ENCODE measurements at regions not wholly inside any gene's neighbourhood (a gene's known extent, or its start where the extent isn't known, plus 50 kb on each side); places are given as distances from the start of the nearest gene placed in this dataset.

DNA sequence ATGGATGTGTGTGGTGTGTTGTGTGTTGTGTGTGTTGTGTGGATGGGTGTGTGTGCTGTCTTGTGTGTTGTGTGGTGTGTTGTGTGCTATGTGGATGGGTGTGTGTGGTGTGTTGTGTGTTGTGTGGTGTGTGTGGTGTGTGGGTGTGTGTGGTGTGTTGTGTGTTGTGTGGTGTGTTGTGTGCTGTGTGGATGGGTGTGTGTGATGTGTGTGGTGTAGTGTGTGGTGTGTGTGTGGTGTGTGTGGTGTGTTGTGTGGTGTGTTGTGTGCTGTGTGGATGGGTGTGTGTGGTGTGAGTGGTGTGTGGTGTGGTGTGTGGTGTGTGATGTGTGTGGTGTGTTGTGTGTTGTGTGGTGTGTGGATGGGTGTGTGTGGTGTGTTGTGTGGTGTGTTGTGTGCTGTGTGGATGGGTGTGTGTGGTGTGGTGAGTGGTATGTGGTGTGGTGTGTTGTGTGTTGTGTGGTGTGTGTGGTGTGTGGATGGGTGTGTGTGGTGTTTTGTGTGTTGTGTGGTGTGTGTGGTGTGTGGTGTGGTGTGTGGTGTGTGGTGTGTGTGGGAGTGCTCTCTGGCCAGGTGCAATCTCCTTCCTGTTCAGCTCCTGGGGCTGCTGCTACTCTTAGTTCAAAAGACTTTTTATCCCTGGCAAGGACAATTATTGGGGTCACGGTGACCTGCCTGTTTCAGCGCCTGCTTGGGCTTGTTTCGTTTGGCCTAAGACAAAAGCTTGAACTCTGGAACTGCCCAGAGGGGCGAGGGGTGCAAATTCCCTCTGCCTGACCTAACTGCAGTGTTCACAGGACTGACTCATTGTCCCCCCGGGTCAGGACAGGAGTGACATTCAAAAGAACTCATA lies 101.1 kb downstream of the UBIAD1 start:
- DNase-seq = no peak

DNA sequence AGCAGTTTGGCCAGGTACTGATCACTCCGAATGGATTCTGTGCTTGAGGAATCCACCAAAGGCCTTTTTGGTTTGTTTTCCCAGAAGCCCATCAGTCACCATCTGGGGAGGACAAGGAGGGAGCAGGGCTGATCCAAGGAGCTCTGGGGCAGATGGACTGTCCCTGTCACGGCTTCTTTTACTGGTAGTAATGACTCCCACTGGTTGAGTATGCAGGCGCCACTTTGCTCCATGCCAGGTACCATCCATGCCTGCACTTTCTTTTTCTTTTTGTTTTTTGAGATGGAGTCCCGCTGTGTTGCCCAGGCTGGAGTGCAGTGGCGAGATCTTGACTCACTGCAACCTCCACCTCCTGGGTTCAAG lies 101.7 kb downstream of the UBIAD1 start:
- DNase-seq = no peak

DNA sequence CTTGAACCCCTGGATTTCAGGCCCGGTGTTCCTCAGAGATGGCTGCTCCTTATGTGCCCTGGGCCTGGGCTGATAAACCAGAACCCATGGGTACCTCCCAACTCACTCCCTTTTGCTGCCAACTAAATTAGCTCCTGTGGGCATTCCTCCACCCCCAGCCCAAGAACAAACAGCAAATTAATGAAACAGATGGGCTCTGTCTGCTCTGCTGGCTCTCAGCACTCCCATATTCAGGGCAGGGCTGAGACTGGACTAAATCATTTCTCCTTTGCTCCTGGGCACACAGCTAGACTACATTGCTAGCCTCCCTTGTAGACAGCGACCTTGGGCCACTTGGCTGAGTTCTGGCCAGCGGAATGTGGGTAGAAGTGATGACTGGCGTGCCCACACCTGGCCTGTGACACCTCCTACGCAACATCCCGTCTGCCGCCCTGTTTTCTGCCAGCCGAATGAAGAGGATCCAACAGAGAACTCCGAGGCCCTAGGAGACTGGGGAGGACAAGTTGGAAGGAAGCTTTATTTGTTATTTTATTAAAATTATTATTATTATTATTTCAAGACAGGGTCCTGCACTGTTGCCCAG lies 101.9 kb upstream of the DISP3 start:
- no peak for DNase-seq

DNA sequence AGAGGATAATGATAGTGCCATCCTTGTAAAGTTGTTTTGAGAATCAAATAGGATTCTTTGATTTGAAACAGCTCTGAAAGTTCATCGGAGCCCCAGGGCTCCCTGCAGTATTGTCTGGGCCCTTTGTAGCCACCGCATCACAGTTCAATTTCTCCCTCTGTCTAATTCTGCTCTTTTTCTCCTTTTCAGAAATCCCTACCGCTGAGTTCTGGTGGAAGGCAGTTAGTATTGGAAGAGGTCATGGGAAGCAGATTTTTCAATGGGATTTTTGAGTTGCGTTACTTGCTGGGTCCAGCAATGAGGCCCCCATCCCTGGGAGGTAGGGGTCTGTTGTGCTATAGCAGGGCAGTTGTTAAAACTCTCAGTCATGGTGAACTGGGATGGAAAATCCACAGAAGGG lies 101.0 kb upstream of the DISP3 start:
- DNase-seq = no peak

DNA sequence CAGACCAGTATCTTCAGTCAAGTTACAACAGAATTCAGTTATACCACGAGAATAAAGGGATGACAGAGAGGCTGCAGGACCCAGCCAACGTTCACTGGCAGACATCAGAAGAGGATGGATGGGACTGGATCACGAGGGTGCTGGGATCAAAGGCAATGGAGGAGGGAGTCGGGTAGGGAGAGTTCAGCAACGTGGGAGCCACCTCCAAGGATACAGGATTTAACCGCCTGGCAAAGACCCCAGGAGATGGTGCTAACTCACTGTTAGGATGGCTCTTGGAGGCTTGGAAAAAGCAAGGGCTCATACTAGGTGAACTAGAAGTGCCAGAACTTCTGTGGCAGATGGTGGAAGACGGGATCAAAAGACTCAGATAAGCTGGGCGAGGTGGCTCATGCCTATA lies 99.1 kb upstream of the DISP3 start:
- DNase-seq = no peak

DNA sequence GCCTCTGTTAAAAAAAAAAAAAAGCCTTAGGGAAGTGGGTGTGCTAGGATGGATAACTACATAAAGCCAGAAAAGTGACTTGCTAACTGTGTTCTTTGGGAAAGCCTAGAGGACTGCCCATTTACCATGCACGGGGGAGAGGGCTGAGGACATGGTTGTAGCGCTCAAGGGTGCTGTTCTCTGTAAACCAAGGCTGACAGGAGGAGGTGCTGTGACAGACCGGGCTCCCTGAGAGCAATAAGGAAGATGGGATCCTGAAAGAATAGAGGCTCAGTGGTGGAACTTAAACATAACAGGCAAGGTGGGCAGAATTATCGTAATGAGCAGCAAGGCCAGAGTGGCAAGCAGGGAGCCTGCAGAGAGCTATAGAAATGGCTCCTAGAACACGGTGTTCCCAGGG lies 98.5 kb upstream of the DISP3 start:
- no peak for DNase-seq

DNA sequence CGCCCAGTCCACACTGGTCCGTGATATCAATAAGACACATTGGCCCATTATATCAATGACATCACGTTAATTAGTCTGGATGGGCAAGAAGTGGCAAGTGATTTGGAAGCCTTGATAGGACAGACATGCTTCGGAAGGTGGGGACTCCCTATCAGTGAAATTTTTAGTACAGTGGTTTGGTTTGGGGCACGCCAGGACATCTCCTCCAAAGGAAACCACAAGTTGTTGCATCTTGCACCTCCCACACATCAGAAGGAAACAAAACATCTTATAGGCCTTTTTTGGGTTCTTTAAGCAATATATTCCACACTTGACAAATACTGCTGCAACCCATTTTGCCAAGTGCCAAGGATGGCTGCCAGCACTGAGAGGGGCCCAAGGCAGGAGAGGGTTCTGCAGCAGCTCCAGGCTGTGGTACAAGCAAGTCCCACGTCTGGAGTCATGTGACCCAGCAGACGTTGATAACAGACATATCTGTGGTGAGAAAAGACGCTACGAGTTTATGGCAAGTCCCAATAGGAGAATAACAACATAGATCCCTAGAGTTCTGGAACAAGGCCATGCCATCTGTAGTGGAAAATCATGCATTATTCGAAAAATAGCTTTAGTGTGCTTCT lies 95.3 kb upstream of the DISP3 start:
- no peak for DNase-seq

DNA sequence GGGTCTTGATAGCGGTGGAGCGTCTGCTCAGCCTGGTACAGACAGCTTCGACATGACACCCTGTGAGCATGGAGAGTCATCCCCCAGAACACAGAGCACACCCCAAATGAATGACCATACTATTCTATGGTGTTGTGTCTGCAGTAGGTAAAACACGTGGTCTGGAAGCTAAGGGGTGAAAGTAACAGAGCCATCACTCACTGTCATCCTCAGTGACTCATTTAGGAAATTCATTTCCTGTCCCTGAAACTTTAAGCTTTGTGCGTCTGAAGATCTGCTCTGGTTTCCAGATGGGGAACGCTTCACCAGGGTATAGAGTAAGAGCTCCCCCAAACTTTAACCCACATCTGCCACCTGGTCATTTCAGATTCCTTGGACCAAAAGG lies 94.8 kb upstream of the DISP3 start:
- no peak for DNase-seq

DNA sequence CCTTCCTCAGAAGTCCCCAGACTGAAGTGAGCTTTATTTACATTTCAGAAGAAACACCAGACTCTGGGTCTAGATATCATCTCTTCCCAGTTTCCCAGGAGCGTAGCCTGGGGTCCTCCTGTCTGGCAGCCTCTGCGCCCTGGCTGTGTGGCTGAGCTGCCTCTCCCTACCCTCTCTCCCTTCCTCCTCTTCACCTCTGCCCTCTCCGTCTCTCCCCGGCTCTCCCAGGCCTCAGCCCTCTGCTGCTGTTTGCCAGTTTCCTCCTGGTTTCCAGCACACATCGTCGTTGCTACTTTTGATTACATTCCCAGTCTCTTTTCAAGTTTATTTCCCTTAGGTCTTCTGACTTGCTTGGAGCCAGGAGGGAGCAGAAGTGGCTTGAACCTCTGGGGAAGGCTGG lies 91.1 kb upstream of the DISP3 start:
- DNase-seq = no peak

DNA sequence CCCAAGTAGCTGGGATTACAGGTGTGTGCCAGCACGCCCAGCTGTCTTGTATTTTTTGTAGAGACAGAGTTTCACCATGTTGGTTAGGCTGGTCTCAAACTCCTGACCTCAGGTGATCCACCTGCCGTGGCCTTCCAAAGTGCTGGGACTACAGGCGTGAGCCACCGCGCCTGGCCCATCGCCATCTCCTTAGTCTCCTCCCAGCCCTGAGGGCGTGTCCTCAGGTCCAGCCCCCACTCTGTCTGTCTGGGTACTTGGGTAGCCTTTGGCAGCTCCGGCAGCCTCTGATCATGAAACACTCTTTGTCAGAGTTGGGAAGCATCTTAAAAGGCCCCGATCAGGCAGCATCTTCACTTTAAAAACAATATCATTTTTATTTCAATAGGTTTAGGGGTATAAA lies 90.3 kb upstream of the DISP3 start:
- no peak for DNase-seq

DNA sequence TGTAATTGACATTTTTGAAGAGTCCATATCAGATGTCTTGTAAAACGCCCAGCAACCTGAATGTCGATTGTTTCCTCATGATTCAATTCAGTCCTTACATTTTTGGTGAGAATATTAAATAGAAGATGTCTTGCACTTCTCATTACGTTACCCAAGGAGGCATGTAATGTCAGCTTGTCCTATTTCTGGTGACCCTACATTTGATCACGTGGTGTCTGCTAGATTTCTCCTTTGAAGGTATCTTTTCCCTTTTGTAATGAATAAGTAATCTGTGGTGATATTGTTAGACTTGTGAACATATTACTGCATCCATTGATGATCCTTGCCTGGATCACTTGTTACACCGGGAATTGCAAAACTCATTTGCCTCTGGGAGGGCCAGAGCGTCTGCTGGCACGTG lies 87.6 kb upstream of the DISP3 start:
- DNase-seq = no peak

DNA sequence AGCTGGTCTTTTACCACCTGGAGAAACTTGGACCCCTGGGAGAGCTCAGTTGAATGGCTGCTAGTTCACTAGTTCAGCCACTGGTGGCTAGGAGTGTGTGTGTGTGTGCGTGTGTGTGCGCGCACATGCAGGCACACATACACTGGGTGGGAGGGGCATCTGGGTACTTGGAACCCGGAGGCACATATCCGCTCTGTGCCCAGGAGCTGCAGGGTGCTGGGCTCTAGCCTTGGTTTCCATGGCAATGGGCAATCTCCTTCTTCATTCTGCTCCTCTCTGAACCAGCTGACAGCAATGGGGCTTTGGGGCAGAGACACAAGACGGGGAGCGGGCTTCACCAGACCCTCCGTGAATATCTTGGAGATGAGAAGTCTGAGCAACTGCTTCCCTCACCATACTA lies 87.1 kb upstream of the DISP3 start:
- DNase-seq = no peak

DNA sequence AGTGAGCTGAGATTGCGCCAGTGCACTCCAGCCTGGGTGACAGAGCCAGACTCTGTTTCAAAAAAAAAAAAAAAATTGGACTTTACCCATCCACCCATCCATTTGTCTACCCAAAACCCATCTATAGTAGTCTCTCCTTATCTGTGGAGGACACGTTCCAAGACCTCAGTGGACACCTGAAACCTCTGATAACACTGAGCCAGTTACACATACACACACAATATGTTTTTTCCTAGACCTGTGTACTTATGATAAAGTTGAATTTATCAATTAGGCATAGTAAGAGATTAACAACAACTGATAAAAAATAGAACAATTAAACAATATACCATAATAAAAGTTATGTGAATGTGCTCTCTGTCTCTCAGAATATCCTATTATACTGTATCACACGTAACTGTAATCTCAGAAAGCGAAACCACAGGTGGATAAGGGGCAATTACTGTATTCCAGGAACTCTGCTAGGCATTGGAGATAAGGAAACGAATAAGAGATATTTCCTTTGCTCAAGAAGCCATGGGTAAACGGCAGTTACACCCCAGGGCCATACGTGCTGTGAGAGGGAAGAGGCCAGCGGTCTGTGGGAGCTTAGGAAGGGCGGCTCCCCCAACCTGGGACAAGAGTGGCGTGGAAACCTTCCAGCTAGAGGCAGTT lies 84.2 kb upstream of the DISP3 start:
- no peak for DNase-seq

DNA sequence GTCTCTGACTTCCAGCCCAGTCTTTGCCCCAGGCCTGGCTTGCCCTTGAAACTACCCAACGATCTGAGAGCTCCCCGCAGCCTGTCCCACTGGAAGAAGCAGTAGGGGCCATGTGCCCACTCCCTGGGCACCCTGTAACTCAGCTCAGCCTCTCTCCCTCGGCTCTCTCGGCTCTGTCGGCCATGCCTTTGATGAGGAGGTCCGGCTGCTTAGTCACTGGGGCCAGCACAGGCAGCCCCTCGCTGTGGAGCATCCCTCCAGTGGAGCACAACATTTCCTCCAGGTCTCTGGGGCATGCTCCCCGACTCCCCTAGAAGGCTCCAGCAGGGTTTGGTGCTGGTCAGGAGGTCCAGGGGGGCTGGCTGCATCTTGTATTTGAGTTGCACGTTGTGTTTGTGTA lies 83.3 kb upstream of the DISP3 start:
- DNase-seq = no peak

DNA sequence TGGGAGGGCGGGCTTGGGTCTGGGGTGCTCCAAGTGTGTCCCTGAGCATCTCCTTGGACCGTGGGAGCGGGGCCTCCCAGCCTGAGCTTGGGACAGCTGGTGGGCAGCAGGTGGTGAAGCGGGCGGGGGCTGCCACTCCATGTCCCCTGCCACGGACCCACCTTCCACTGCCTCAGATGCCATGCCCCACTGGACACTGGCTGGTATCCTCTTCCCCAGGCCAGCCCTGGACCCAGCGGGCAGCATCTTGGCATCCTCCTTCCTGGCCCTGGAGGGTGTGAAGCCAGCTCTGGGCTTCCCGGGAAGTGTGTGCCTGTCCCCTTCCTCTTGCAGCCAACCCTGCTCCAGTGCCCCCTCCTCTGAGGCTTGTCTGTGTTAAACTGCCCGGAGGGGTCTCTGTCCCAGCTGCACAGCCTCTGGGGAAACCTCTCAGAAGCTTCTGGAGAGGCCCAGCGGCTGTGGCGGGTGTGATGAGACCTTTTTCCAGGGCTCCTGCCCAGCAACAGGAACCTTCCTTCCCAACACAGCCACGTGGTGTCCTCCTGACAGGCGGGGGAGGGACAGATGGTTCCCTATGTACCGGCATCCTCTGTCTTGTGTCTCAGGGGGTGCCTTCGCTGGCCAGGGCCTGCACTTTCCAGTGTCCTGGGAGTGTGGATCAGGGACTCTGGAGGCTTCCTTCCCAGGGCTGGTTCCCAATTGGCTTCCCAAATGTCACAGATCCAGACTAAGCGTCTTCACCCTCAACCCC lies 81.6 kb upstream of the DISP3 start:
- no peak for DNase-seq

DNA sequence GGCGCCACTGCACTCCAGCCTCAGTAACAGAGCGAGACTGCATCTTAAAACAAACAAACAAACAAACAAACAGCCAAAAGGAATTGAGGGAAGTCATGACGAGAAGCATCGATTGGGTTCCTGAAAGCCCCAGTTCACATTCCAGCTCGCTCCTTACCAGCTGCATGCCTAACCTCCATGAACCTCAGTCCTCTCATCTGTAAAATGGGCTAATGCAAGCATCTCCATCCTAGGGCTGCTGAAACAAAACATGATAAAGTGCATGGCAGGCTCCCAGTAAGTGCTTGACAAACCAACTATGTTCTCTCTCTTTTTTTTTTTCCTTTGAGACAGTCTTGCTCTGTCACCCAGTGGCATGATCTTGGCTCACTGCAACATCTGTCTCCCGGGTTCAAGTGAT lies 79.7 kb upstream of the DISP3 start:
- no peak for DNase-seq

DNA sequence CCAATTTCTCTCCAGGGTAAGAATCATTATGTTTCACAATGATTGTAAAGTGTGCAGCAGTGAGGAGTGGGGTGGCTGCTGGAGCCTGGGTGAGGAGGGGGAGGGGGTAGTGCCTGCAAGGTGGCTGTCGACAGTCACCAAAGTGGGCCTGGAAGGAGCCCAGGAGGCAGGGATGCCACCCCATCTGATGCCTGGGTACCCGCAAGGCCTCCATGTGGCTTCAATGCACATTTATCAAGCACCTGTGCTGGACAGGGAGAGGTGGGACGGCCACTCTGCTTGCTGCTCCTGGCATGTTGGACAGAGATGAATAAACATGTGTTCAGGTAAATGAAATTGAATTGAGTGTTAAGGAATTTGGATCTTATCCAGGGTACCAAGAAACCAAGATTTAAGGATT lies 78.8 kb upstream of the DISP3 start:
- no peak for DNase-seq

DNA sequence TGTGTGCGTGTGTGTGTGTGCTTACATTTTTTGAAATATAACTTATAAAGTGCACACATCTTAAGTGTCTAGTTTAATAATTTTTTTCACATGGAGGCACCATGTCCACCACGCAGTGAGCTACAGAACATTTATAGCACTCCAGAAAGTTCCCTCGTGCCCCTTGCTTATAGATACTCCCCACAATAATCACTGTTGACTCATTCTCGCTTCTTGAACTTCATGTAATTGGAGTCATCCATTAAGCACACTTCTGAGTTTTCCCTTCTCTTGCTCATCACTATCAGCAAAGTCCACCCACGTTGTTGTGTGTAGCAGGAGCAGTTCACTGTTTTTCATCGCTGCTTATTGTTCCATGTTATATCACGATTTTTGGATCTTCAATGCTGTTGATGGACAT lies 78.4 kb upstream of the DISP3 start:
- DNase-seq = no peak

DNA sequence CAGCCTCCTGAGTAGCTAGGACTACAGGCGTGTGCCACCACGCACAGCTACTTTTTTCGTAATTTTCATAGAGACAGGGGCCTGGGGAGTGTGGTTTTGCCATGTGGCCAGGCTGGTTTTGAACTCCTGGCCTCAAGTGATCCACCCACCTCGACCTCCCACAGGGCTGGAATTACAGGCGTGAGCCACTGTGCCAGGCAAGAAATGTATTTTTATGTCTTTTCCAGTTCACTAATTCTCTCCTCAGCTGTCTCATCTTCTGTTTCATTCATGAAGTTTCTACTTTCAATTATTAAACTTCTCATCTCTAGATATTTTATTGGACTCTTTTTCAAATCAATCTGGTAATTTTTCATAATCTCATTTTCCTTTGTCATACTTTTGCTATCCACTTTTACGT lies 72.1 kb upstream of the DISP3 start:
- no peak for DNase-seq

DNA sequence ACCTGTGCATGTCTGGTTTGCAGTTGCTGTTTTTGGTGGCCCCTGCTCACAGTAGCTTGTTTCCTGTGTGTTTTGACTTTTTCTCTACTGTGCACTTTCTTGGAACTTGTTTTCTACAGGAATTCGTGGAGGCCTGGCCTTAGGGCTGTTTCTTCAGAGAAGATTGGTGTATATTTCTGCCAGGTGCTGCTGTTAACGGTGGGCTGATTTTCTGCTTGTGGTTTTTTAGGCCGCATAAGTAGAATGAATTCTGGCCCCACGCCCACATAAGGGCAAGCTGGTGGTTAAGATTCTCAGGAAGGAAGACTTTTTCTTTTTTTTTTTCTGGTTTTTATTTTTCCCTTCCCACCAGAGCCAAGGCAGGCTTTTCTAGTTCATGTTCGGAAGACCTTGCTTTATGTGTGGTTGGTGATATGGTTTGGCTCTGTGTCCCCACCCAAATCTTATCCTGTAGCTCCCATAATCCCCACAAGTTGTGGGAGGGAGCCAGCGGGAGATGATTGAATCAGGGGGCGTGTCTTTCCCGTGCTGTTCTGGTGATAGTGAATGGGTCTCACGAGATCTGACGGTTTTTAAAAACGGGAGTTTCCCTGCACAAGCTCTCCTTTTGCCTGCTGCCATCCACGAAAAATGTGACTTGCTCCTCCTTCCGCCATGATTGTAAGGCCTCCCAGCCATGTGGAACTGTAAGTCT lies 71.5 kb upstream of the DISP3 start:
- no peak for DNase-seq

DNA sequence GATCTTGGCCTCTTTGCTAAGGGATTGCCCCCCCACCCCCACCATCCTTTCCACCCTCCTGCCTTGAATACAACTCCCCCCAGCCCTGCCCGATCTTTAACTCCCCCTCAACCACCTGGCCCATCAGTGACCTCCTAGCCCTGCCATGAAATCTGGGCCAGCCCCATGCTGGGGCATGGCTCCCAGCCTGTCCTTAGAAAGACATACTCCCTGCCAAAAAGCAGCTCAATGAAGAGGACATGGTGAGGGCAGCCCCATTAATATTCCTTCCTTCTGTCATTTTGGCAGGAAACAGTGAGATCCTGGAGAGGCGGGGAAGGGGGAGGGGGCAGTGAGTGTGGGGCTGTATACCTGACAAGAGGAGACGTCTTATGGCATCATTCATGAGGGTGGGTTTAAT lies 66.8 kb upstream of the DISP3 start:
- no peak for DNase-seq

DNA sequence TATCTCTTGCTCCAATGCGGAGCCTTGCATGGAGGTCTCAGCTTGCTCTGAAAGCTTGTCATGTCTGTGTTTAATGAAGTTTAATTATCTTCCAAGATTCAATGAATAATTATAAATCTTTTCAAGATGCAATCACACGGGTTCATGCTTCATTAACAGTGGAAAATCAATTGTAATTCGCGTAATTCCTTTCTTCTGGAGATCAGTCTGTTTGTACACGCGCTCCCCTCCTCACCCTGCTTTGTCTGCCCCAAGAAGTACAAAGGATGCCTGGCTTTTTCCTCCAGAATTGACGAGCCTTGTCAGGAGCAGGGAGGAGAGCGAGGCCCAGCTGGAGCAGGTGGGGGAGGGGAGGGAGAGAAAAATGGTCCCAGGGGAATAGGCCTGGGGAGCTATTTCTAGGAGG lies 65.0 kb upstream of the DISP3 start:
- DNase-seq = no peak

All from SHP77 (cell line).